Mesothelial cell of epicardium (in vitro differentiated cells): ENCODE measurements at regions not wholly inside any gene's neighbourhood (a gene's known extent, or its start where the extent isn't known, plus 50 kb on each side); places are given as distances from the start of the nearest gene placed in this dataset.

Experiments
- DNase-seq, 2 experiments: peaks; one replicate each; pipeline ENCODE4 v3.0.0; 2021; ENCODE audit warnings: low spot score in 2 of 2; ENCODE audit not compliant: unreplicated experiment in 2 of 2
- H3K27ac Mint-ChIP-seq: 2 replicates; pipeline ENCODE4 v1.8.0; 2021; ENCODE audit warnings: mixed read lengths
- H3K27me3 Mint-ChIP-seq: 2 replicates; pipeline ENCODE4 v1.8.0; 2021; ENCODE audit warnings: low read depth, mixed read lengths
- H3K36me3 Mint-ChIP-seq: 2 replicates; pipeline ENCODE4 v1.8.0; 2021; ENCODE audit warnings: mixed read lengths
- H3K4me1 Mint-ChIP-seq: 2 replicates; pipeline ENCODE4 v1.8.0; 2021; ENCODE audit warnings: mixed read lengths
- H3K4me3 Mint-ChIP-seq: 2 replicates; pipeline ENCODE4 v1.8.0; 2021; ENCODE audit warnings: mild to moderate bottlenecking, moderate library complexity, mixed read lengths
- H3K9me3 Mint-ChIP-seq: 2 replicates; pipeline ENCODE4 v1.8.0; 2021; ENCODE audit warnings: mixed read lengths
- TF ChIP-seq, protein P1 (sequence below): fragments of 200-600 bp; sonication (generic); IDR thresholded peaks from one replicate; pipeline ENCODE4 v1.5.0; 2021; ENCODE audit warnings: antibody characterized with exemption; ENCODE audit not compliant: unreplicated experiment

DNA sequence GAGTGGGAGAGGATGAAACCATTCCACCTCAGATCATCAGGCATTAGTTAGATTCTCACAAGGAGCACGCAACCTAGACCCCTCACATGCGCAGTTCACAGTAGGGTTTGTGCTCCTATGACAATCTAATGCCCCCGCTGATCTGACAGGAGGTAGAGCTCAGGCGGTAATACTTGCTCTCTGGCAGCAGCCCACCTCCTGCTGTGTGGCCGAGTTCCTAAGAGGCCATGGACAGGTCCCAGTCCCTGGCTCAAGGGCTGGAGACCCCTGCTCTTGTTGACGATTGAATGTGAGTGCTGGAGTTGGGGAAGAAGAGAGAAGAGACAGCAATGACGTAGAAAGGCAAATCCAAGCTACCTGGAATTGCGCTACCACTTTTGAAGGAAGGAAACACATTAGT lies 267.2 kb downstream of the TFEC start:
- no peak overlapping the region for H3K27ac Mint-ChIP-seq
- TF ChIP-seq, protein P1, sequence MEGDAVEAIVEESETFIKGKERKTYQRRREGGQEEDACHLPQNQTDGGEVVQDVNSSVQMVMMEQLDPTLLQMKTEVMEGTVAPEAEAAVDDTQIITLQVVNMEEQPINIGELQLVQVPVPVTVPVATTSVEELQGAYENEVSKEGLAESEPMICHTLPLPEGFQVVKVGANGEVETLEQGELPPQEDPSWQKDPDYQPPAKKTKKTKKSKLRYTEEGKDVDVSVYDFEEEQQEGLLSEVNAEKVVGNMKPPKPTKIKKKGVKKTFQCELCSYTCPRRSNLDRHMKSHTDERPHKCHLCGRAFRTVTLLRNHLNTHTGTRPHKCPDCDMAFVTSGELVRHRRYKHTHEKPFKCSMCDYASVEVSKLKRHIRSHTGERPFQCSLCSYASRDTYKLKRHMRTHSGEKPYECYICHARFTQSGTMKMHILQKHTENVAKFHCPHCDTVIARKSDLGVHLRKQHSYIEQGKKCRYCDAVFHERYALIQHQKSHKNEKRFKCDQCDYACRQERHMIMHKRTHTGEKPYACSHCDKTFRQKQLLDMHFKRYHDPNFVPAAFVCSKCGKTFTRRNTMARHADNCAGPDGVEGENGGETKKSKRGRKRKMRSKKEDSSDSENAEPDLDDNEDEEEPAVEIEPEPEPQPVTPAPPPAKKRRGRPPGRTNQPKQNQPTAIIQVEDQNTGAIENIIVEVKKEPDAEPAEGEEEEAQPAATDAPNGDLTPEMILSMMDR: no peak
- H3K9me3 Mint-ChIP-seq: no peaks in the 10 kb centered on the region
- peaks cover 2% of the 10 kb centered on the region for H3K27me3 Mint-ChIP-seq
- H3K4me3 Mint-ChIP-seq: no peak overlapping the region
- H3K36me3 Mint-ChIP-seq: no peaks in the 10 kb centered on the region
- peaks cover 2% of the 10 kb centered on the region for H3K4me1 Mint-ChIP-seq
- no peak for DNase-seq

DNA sequence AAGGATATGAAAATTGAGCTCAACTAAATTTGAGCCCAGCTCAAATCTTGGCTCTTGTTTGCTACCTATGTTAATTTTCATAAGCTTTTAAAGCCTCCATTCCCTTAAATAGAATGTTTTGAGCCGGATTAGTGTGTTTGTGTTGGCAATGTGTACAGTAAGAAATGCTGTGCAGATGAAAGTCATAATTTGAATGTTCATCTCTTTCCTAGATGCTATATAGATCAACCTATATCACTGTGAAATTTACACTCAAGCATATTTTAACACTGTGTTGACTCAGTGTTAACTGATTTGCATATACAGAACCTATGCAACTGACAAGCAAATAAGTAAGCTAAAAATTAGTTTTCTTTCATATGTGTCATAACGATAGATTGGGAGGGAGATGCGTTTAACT lies 272.5 kb downstream of the TFEC start:
- H3K4me1 Mint-ChIP-seq: peaks cover 2% of the 10 kb centered on the region
- no peak for DNase-seq

DNA sequence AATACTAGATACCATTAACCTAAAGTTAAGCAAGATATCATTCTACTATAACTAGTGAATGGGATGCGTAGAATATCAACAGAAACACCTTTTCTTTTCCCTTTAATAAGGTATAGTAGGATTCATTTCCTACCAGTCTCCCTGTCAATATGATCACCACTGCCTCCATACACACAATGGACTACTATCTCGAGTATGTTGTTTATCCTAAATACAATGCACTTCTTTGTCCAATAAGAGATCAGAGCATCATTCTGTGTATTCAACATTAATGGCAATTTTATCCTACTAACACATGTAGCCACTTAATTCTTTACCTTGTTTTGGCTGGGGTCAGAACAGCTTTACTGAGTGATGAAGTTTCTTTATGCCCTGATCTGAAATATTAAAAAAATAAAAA lies 276.3 kb downstream of the TFEC start:
- Mint-ChIP-seq H3K4me1 (peaks cover 8% of the 10 kb centered on the region), H3K27me3 (no peaks in the 10 kb centered on the region), H3K36me3 (no peaks in the 10 kb centered on the region), H3K27ac (no peak overlapping the region), H3K4me3 (no peak overlapping the region), H3K9me3 (peaks cover 3% of the 10 kb centered on the region)
- no peak for DNase-seq
- TF ChIP-seq, protein P1: no peak

More for the DNA sequence above, 272.5 kb downstream of the TFEC start:
- Mint-ChIP-seq H3K27me3 (no peaks in the 10 kb centered on the region), H3K9me3 (peaks cover 3% of the 10 kb centered on the region), H3K4me3 (no peak overlapping the region), H3K27ac (no peak overlapping the region), H3K36me3 (no peaks in the 10 kb centered on the region)
- TF ChIP-seq, protein P1: no peak

DNA sequence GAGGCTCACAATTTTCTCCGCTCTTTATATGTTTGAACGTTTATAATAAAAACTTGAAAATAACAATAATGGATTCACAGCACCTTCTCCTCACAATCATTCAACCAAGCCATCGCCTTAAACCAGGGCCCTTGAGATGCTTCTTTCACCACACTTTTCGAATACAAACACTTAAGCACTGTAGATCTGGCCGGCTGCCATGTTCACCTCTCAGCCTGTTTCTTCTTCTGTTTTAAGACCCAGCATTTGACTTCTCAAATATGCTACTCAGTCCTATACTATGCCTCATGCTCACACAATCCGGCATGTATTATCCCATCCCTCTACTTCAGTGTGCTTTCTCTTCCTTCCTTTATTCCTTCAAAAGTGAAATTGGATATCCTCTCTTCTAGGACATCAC lies 280.6 kb downstream of the TFEC start:
- H3K4me1 Mint-ChIP-seq: peaks cover 17% of the 10 kb centered on the region
- DNase-seq: no peak
- no peaks in the 10 kb centered on the region for H3K36me3 Mint-ChIP-seq
- no peaks in the 10 kb centered on the region for H3K27me3 Mint-ChIP-seq
- TF ChIP-seq, protein P1: no peak
- peak overlapping the region; percentile 0 for H3K27ac Mint-ChIP-seq
- no peak overlapping the region for H3K4me3 Mint-ChIP-seq
- H3K9me3 Mint-ChIP-seq: no peaks in the 10 kb centered on the region

DNA sequence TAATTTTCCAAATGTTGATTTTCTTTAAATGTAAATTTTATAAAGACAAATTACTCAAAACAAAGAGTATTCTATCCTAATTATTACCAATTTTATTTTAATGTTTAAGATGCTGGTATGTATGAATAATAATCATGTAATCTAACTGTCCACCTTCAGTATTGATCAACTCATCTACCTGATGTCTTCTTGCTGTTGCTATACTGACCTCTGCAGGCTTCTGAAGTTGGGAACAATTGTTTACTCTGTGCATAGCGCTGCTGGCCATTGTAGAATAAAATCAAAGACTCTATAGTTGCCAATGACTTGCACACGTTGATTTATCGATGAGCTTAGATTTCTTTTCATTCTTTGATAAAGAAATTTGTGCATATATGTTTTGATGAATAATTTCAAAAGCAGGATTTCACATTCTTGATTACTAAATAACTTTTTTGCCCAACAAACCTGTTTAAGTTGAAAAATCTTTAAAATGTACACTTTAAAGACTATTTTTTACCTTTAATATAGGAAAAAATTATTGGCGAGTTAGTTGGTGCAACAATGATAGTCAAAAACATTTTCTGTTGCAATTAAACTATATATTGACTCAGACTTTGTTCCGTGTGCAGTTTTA lies 282.3 kb downstream of the TFEC start:
- TF ChIP-seq, protein P1: no peak
- Mint-ChIP-seq H3K27me3 (no peaks in the 10 kb centered on the region), H3K27ac (no peak overlapping the region), H3K4me1 (peaks cover 17% of the 10 kb centered on the region), H3K9me3 (no peaks in the 10 kb centered on the region), H3K4me3 (no peak overlapping the region), H3K36me3 (no peaks in the 10 kb centered on the region)
- no peak for DNase-seq

DNA sequence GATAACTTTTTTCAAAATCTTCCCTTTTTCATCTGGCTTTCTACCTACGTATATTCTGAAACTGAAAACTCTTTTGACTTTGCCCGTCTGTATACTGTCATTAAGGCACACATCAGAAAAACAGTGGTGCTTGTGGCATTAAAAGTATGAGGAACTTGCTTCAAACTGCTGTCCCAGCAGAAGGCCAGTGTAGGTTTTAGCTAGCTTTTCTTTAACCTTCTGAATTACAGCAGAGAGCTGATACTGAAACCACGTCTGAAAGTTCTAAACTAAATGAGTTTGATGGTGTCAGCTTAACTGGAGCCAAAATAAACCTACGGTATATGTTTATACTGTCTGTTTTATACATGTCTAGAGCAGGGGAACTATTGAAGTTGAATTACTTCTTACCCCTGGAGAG lies 283.4 kb downstream of the TFEC start:
- H3K9me3 Mint-ChIP-seq: no peaks in the 10 kb centered on the region
- H3K27ac Mint-ChIP-seq: peak overlapping the region; percentile 91

More for the DNA sequence above, 283.4 kb downstream of the TFEC start:
- TF ChIP-seq, protein P1: no peak
- Mint-ChIP-seq H3K4me3 (no peak overlapping the region), H3K4me1 (peaks cover 15% of the 10 kb centered on the region), H3K36me3 (no peaks in the 10 kb centered on the region), H3K27me3 (no peaks in the 10 kb centered on the region)
- no peak for DNase-seq
